Body of pancreas (tissue), 4 donors: ENCODE measurements at regions not wholly inside any gene's neighbourhood (a gene's known extent, or its start where the extent isn't known, plus 50 kb on each side); places are given as distances from the start of the nearest gene placed in this dataset.

ENCODE experiments used
- CTCF ChIP-seq, 7 experiments: fragments of 450-650 bp in 4 of 7; fragments of 200-600 bp in 3 of 7; sonication (generic) in 3 of 7; IDR thresholded peaks; one replicate each; pipeline ENCODE4 v1.5.1; 2016 to 2019; ENCODE audit warnings: antibody characterized with exemption in 7 of 7
- POLR2A ChIP-seq, 3 donors: fragments of 450-650 bp; IDR thresholded peaks; one replicate each; pipeline ENCODE4 v1.6.1; 2016; ENCODE audit warnings: antibody characterized with exemption in 3 of 3, mild to moderate bottlenecking in 2 of 3

- no peak for TF ChIP-seq CTCF (IDR thresholded peaks at IDR 0.05)
- no peak for TF ChIP-seq POLR2A (IDR thresholded peaks at IDR 0.05)
Observed at GRCh38 chr18:43936176-43936575, 658.9 kb upstream of the SYT4 start.
